Progenitor cell of endocrine pancreas (in vitro differentiated cells): ENCODE measurements at regions not wholly inside any gene's neighbourhood (a gene's known extent, or its start where the extent isn't known, plus 50 kb on each side); places are given as distances from the start of the nearest gene placed in this dataset.

ENCODE experiments used
- DNase-seq: peaks from one replicate; pipeline ENCODE4 v3.0.0; 2021; ENCODE audit warnings: low spot score; ENCODE audit not compliant: unreplicated experiment
- H3K27ac Mint-ChIP-seq: 2 replicates; pipeline ENCODE4 v1.8.0; 2021; ENCODE audit warnings: mild to moderate bottlenecking, moderate library complexity, mixed read lengths
- H3K27me3 Mint-ChIP-seq: 2 replicates; pipeline ENCODE4 v1.8.0; 2021; ENCODE audit warnings: mixed read lengths
- H3K36me3 Mint-ChIP-seq: 2 replicates; pipeline ENCODE4 v1.8.0; 2022; ENCODE audit warnings: mixed read lengths; ENCODE audit not compliant: insufficient read depth
- H3K4me1 Mint-ChIP-seq: 2 replicates; pipeline ENCODE4 v1.8.0; 2021; ENCODE audit warnings: low read depth, mixed read lengths
- H3K4me3 Mint-ChIP-seq: 2 replicates; pipeline ENCODE4 v1.8.0; 2021; ENCODE audit warnings: low read depth, mild to moderate bottlenecking, moderate library complexity, mixed read lengths
- H3K9me3 Mint-ChIP-seq: 2 replicates; pipeline ENCODE4 v1.8.0; 2021; ENCODE audit warnings: low read depth, mixed read lengths
- TF ChIP-seq, protein P1 (sequence below): fragments of 200-600 bp; sonication (generic); IDR thresholded peaks from one replicate; pipeline ENCODE4 v1.5.0; 2021; ENCODE audit warnings: antibody characterized with exemption, mild to moderate bottlenecking; ENCODE audit not compliant: unreplicated experiment

DNA sequence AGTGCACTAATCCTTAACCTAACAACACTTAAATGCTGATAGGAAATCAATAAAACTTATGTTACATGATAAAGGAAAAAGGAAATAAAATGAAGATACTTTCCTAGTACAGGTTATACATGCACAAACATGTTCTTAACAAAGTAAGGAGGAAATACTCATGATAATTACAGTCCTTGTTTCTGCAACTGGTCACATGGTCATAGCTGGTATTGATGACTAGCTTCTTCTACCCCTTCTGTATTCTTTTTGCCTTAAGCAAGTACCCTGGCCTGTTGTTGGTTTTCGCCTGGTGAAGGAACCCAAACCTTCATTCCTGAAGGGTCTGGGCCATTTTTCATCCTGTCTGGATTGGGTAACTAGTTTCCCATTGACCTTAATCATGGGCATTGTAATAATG, 93.7 kb upstream of the FBN2 start:
- Mint-ChIP-seq H3K27ac (no peak overlapping the region), H3K36me3 (no peaks in the 10 kb centered on the region), H3K4me3 (no peak overlapping the region), H3K27me3 (no peaks in the 10 kb centered on the region), H3K9me3 (no peaks in the 10 kb centered on the region), H3K4me1 (no peaks in the 10 kb centered on the region)
- TF ChIP-seq, protein P1, sequence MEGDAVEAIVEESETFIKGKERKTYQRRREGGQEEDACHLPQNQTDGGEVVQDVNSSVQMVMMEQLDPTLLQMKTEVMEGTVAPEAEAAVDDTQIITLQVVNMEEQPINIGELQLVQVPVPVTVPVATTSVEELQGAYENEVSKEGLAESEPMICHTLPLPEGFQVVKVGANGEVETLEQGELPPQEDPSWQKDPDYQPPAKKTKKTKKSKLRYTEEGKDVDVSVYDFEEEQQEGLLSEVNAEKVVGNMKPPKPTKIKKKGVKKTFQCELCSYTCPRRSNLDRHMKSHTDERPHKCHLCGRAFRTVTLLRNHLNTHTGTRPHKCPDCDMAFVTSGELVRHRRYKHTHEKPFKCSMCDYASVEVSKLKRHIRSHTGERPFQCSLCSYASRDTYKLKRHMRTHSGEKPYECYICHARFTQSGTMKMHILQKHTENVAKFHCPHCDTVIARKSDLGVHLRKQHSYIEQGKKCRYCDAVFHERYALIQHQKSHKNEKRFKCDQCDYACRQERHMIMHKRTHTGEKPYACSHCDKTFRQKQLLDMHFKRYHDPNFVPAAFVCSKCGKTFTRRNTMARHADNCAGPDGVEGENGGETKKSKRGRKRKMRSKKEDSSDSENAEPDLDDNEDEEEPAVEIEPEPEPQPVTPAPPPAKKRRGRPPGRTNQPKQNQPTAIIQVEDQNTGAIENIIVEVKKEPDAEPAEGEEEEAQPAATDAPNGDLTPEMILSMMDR, result no peak
- no peak for DNase-seq

DNA sequence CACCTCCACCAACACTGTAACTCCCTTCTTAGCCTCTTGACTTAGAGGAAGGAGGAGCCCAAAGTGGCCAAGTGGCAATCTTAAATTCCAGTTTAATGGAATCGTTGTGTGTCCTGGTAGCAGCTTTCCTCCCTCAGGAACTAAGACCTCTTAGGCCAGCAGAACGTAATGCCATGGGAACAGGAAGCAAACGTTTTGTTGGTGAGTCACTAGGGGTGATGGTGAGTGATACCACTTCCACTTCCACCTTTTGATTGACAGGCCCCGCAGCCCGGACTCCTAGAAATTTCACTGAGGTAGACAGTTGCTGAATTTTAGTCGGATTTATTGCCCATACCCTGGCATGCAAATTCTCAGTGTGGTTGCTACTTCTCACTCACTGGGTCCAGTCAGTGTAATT, 94.2 kb upstream of the FBN2 start:
- Mint-ChIP-seq H3K27me3 (no peaks in the 10 kb centered on the region), H3K36me3 (no peaks in the 10 kb centered on the region), H3K4me3 (no peak overlapping the region), H3K4me1 (no peaks in the 10 kb centered on the region), H3K9me3 (no peaks in the 10 kb centered on the region), H3K27ac (no peak overlapping the region)
- DNase-seq, result no peak
- TF ChIP-seq, protein P1, result no peak

DNA sequence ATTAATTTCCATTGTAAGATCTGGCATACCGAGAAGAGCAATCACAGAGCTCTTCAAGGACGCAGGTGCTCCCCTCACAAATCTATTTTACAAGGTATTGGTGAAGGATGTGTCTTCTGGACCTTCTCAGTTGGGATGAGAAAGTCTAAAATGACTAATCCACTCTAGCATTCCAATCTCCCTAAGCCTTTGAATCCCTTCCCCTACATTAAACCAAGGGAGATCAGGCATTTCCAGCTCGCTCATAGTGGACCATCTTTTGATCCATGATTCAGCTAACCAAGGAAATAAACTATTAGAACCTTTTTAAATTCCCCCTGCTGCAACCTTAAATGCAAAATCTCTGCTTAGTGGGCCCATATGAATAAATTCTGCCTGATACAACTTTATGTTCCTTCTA, 95.9 kb upstream of the FBN2 start:
- Mint-ChIP-seq H3K27ac (no peak overlapping the region), H3K4me1 (no peaks in the 10 kb centered on the region), H3K27me3 (no peaks in the 10 kb centered on the region), H3K4me3 (no peak overlapping the region), H3K36me3 (no peaks in the 10 kb centered on the region), H3K9me3 (no peaks in the 10 kb centered on the region)
- DNase-seq, result no peak
- TF ChIP-seq, protein P1, result no peak

DNA sequence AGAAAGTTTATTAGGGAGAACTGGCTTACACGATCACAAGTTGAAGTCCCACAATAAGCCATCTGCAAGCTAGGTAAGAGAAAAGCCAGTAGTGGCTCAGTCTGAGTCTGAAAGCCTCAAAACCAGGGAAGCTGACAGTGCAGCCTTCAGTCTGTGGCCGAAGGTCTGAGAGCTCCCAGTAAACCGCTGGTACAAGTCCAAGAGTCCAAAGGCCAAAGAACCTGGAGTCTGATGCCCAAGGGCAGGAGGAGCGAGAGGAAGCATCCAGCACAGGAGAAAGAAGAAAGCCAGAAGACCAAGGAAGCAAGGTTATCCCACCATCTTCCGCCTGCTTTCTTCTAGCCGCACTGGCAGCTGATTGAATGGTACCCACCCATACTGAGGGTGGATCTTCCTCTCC, 97.3 kb upstream of the FBN2 start:
- no peak overlapping the region for H3K27ac Mint-ChIP-seq
- no peak overlapping the region for H3K4me3 Mint-ChIP-seq
- no peaks in the 10 kb centered on the region for H3K36me3 Mint-ChIP-seq
- TF ChIP-seq, protein P1, result no peak
- H3K9me3 Mint-ChIP-seq, result no peaks in the 10 kb centered on the region
- DNase-seq, result no peak
- H3K4me1 Mint-ChIP-seq, result no peaks in the 10 kb centered on the region
- H3K27me3 Mint-ChIP-seq, result no peaks in the 10 kb centered on the region

DNA sequence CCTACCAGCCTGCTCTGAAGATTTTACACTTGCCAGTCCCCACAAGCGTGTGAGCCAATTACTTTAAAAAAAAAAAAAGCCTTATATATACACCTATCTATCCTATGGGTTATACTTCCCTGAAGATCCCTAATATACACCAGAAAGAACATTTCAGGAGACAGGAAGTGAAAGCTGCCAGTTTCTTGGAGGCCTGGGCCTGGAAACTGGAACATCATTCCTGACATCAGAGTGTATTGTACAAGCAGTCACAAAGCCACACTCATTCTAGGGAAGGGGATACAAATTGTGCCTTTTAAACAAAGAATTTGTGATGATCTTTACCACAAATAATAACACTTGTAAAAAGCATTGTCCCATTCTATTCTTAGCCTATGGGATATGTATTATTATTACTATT, 98.3 kb upstream of the FBN2 start:
- H3K4me3 Mint-ChIP-seq, result no peak overlapping the region
- no peaks in the 10 kb centered on the region for H3K4me1 Mint-ChIP-seq
- H3K36me3 Mint-ChIP-seq, result no peaks in the 10 kb centered on the region
- TF ChIP-seq, protein P1, result no peak
- H3K27ac Mint-ChIP-seq, result no peak overlapping the region
- no peaks in the 10 kb centered on the region for H3K9me3 Mint-ChIP-seq
- no peaks in the 10 kb centered on the region for H3K27me3 Mint-ChIP-seq
- DNase-seq, result no peak
